ENCODE measurements at regions not wholly inside any gene's neighbourhood (a gene's known extent, or its start where the extent isn't known, plus 50 kb on each side); places are given as distances from the start of the nearest gene placed in this dataset.

GRCh38 chr5:152337484-152337883, 67.6 kb downstream of the NMUR2 start:
- no peak for DNase-seq (ENCODE audit: low spot score)

- peak; percentile 13 for DNase-seq (ENCODE audit: low spot score)
Observed at GRCh38 chr5:152335461-152335860, 69.6 kb downstream of the NMUR2 start.

DNA sequence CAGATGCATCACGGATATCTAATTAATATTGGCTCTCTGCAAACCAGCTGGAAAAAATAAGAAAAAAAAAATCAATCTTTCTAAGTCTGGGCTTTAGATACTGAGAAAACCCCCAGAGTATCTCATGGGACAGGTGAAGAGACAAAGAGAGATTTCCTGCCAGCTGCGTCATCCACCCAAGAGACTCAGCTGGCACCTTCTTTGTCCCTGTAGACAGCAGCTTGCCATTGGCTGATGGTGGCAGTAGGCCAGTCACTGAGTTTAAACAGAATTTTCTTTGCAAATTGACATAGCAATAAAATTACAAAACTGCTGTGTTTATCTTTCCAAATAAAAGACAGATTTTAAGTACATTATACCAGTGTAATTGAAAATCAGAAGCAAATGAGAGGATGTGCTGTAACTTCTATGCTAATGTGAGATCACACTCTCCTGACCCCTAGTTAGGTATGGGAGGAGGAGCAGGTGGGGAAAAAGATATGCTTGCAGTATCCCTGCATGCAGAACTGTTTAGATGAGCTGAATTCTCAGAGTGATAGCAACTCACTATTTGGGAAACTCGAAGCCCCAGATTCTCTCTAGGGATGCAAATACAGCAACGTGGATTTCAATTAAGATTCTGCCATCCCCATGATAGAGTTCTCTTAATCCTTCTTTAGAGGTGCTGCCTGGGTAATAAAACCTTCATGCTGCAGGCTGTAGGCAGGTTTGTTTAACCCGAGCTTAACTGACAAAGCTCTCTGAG, 72.2 kb downstream of the NMUR2 start:
- no peak for DNase-seq (ENCODE audit: low spot score)

- no peak for DNase-seq (ENCODE audit: low spot score)
Observed at GRCh38 chr5:152331718-152332117, 73.4 kb downstream of the NMUR2 start.

DNA sequence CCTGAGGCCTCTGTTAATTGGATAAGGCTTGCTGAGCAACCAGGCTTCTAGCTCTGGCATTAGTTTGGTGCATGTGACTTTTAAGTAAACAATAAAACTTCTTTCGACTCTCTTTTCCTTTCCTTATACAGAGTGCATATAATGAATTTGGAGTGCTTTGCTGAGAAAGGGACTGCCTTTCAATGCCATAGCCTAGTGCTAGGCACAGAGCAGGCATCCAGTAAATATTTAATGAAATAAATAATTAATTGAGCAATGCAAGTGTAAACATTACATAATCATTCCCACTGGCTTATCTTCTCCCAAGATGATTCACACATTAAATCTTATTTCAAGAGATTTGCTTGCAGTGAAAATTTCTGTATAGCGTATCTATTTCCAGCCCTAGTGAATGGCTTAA, 74.1 kb downstream of the NMUR2 start:
- DNase-seq (ENCODE audit: low spot score), result no peak

DNA sequence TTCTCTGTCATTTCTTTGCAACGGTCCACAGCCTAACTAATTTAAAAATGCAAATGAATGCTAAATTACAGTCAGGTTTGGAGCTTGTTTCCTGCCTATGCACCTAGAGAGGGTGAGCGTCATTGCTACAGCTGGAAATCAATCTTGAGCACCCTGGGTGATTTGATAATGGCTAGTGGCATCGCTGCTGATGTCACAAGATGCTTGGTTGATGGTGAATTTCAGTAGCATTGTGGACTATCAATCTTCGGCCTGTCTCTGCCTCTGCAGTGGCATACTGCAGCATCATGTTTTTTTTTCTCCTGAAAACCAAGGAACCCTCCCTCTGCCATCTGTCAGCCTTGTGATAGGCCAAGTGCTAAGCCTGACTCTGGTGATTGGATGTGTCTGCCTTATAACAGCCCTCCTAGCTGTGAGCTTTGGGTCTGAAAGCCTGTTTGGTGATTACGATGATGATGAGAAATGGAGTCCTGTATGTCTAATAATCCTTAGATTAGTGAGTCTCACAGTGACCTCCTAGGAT, 75.3 kb downstream of the NMUR2 start:
- no peak for DNase-seq (ENCODE audit: low spot score)

GRCh38 chr5:152329207-152329606, 75.9 kb downstream of the NMUR2 start:
- DNase-seq (ENCODE audit: low spot score), result no peak

DNA sequence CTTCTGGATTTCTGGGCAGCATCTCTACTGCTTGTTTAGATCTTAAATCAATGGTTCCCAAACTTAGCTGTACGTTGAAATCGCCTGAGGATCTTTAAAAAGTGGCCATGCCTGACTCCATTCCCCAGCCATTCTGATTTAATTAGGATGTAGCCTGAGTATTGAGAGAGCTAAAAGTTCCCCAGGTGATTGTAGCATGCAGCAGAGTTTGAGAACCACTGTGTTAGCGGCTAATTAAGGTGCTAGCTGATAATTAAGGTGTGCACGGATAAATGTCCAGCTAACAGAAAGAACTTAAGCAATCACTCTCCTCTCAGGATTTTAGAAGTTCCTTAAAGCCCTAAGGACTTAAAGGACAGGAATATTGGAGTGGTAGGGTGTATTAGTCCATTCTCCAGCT, 89.1 kb downstream of the NMUR2 start:
- DNase-seq (ENCODE audit: low spot score), result no peak

GRCh38 chr5:152314196-152314829, 90.8 kb downstream of the NMUR2 start:
- DNase-seq (ENCODE audit: low spot score), result no peak

- no peak for DNase-seq (ENCODE audit: low spot score)
Observed at GRCh38 chr5:152309926-152310450, 95.1 kb downstream of the NMUR2 start.

- no peak for DNase-seq (ENCODE audit: low spot score)
Observed at GRCh38 chr5:152306386-152306785, 98.7 kb downstream of the NMUR2 start.

GRCh38 chr5:152305525-152305924, 99.6 kb downstream of the NMUR2 start:
- DNase-seq (ENCODE audit: low spot score), result no peak

DNA sequence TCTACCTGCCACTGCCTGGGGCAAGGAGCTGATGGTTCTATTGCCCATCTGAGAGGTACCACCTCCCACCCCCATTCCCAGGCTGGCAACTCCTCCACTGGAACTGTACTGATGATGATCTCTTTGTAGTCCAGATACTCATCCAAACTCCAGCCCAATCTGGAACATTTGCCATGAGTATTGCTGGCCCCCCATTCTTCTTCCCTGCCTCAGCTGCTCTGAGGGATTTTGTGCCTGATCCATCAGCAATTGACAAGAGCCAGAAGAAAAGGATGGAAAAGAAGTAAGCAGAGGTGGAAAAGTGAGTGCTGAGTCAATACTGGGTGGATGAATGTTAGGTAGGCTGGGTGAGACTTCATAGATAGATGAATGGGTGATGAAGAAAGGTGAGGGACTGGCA, 101.2 kb downstream of the NMUR2 start:
- no peak for DNase-seq (ENCODE audit: low spot score)

DNA sequence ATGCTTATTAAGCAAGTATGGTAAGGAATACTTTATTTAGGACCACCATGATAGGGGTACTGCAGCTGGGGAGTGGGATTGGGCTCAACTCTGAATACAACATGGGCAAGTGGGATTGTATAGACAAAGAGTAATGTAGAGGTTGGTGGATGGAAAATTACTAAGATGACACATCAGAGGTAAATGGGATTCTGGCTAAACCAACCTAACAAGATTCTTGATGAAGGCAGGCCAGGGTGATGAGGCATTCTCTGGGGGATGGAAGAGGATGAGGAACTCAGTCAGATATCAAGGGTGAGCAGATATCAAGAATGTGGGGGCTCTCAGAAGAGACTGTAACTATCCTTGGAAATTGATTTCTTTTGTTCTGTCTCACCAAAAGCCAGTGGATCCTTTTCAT, 107.2 kb downstream of the NMUR2 start:
- DNase-seq (ENCODE audit: low spot score), result no peak

DNA sequence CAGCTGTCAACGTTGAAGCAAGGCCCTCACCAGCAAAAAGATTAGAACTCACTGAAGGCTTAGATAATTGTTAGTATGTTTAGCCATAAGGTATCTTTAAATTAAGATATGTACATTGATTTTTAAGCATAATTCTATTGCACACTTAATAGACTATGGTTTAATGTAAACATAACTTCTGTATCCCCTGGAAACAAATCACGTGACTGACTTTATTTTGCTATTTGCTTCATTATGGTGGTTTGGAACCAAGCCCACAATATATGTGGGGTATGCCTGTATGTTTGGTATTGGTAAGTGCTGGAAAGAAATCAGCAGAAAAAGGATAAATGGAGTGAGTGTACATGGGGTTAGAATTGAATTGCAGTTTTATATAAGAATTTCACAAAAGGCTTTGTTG, 111.9 kb downstream of the NMUR2 start:
- DNase-seq (ENCODE audit: low spot score), result no peak

DNA sequence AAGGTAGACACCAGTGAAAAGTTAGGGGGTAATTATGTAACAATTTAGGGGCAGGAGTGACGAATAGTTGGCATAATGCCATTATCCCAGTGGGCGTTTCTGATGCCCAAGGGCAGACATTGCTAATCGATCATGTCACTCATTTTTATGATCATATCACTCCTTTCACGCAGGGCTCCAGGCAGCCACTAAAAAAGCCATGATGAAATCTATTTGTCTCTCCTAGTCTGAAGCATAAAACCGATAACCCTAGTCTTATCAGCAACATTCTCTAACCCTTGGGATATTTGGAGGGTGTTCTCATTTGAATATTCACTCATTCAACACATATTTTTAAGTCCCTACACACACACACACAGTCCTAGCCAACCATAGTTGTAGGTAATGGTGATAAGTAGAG, 114.9 kb downstream of the NMUR2 start:
- no peak for DNase-seq (ENCODE audit: low spot score)

- DNase-seq (ENCODE audit: low spot score), result no peak
Observed at GRCh38 chr5:152288917-152289595, 116.0 kb downstream of the NMUR2 start.

DNA sequence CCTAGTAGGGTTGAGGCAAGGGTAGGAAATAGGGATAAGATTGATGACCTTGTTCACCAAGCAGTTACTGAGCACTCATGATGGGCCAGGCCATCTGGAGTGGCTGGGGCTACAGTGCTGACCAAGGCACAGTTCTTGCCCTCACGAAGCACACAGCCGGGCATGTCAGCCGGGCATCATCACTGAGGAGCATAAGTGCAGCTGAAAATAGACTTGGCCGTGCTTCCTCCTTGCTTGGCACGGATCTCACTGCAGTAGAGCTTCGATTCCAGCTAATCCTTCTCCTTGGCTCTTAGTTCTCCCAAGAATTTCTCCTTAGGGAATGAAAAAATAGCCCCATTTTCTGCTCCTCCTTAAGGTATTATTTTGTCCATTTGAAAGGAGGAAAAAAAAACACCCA, 116.6 kb downstream of the NMUR2 start:
- DNase-seq (ENCODE audit: low spot score), result peak; percentile 11

DNA sequence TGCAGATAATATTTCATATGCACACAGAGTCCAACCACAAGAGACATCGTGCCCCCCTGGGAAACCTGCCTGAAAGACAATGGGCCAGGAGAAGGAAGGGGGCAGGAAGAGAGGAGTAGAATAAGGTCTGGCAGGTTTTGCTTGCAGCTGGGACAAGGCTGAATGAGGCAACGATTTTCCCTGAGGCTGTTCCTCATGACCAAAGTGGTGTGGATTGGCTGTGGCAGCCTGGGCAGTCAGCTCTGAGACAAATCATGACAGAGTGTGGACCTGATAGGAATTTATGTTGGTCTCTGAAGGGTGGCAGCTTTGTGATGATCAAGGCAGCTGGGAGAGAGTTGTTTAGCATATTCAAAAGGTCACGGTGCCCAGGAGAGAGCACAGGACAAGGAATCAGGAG, 119.3 kb downstream of the NMUR2 start:
- no peak for DNase-seq (ENCODE audit: low spot score)

DNA sequence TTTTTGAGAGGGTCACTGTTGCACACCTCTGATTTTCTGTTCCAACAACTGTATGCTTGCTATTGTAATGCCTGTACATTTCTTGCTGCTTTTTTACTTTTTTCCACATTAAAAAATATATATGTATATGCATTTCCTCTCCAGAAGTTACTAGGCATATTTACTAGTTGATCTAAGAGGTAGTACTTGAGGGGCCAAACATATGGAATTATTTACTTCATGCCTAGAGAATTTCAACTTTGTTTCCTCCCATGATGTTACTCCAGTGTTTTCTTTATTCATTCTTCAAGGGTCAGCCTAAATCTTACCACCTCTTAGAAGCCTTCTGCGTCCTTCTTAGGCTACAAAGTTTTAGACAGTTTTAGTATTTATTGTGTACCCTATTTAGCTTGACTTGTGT, 122.7 kb downstream of the NMUR2 start:
- DNase-seq (ENCODE audit: low spot score), result no peak

GRCh38 chr5:152277936-152278335, 127.1 kb downstream of the NMUR2 start:
- DNase-seq (ENCODE audit: low spot score), result no peak

DNA sequence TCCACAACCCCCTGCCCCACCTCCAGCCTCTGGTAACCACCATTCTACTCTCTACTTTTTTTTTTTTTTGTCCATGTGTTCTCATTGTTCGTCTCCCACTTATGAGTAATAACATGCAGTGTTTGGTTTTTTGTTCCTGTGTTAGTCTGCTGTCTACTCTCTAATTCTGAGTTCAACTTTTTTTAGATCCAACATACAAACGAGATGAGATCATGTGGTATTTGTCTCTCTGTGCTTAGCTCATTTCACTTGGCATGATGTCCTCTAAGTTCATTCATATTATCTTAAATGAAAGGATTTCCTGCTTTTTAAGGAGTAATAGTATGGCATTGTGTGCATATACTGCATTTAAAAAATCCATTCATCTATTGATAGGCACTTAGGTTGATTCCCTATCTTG, 130.9 kb downstream of the NMUR2 start:
- no peak for DNase-seq (ENCODE audit: low spot score)

- peak; percentile 16 for DNase-seq (ENCODE audit: low spot score)
Observed at GRCh38 chr5:152271420-152271819, 133.7 kb downstream of the NMUR2 start.
